Caco-2 (cell line): ENCODE measurements at regions not wholly inside any gene's neighbourhood (a gene's known extent, or its start where the extent isn't known, plus 50 kb on each side); places are given as distances from the start of the nearest gene placed in this dataset.

Experiments
- BruUV-seq: library from RNA; stranded (reverse); fragments of 400-500 nt; replicated peaks from 2 replicates; lab custom pipeline; 2021; lab: Mats Ljungman, UMichigan
- CTCF ChIA-PET: fragments of 300-600 bp; sonication (Branson Sonifier 250); formaldehyde crosslinking; loops from one replicate; lab custom pipeline; 2022; ENCODE audit warnings: antibody characterized with exemption; lab: Charles Lee
- POLR2A ChIA-PET: fragments of 300-600 bp; sonication (Branson Sonifier 250); formaldehyde crosslinking; loops from one replicate; lab custom pipeline; 2022; ENCODE audit warnings: antibody characterized with exemption; lab: Charles Lee
- DNase-seq, 2 experiments: peaks; one replicate each; pipeline versions ENCODE4 v3.0.0 to v3.0.0-alpha.2; 2020 to 2022
- H3K27me3 ChIP-seq: replicated peaks from 2 replicates; pipeline ENCODE4 v1.6.0; 2011; ENCODE audit warnings: low read length; ENCODE audit not compliant: control insufficient read depth, insufficient read depth
- H3K36me3 ChIP-seq: 2 replicates; pipeline ENCODE4 v1.5.1; 2011; ENCODE audit warnings: low read length; ENCODE audit not compliant: control insufficient read depth, insufficient read depth
- H3K4me1 ChIP-seq: fragments of 250-450 bp; sonication (Bioruptor Pico); 2 replicates; pipeline ENCODE4 v1.5.1; 2020; ENCODE audit warnings: mild to moderate bottlenecking
- H3K4me3 ChIP-seq: 2 replicates; pipeline ENCODE4 v1.5.1; 2011; ENCODE audit warnings: low read depth, mild to moderate bottlenecking, control low read depth, low read length
- H3K9me3 ChIP-seq: fragments of 250-450 bp; sonication (Bioruptor Pico); 2 replicates; pipeline ENCODE4 v1.5.1; 2020; ENCODE audit warnings: mild to moderate bottlenecking, moderate library complexity
- H3K27ac Mint-ChIP-seq: one replicate; pipeline ENCODE4 v1.8.0; 2022; ENCODE audit warnings: mixed read lengths; ENCODE audit not compliant: unreplicated experiment
- H3K27me3 Mint-ChIP-seq: one replicate; pipeline ENCODE4 v1.8.0; 2022; ENCODE audit warnings: mixed read lengths; ENCODE audit not compliant: insufficient read depth, unreplicated experiment
- H3K36me3 Mint-ChIP-seq: one replicate; pipeline ENCODE4 v1.8.0; 2022; ENCODE audit warnings: mild to moderate bottlenecking, mixed read lengths; ENCODE audit not compliant: insufficient read depth, unreplicated experiment
- H3K4me1 Mint-ChIP-seq: one replicate; pipeline ENCODE4 v1.8.0; 2022; ENCODE audit warnings: low read depth, mixed read lengths; ENCODE audit not compliant: unreplicated experiment
- H3K4me3 Mint-ChIP-seq: one replicate; pipeline ENCODE4 v1.8.0; 2022; ENCODE audit warnings: mild to moderate bottlenecking, moderate library complexity, mixed read lengths; ENCODE audit not compliant: unreplicated experiment
- H3K9me3 Mint-ChIP-seq: one replicate; pipeline ENCODE4 v1.8.0; 2022; ENCODE audit warnings: mixed read lengths; ENCODE audit not compliant: unreplicated experiment
- CTCF ChIP-seq, 2 experiments: fragments of 200-600 bp in 1 of 2; IDR thresholded peaks; 1 replicate in 1 of 2; 2 replicates in 1 of 2; pipeline versions ENCODE4 v1.5.1 to v1.8.0; 2011 to 2022; ENCODE audit warnings: antibody characterized with exemption in 1 of 2, control low read depth in 1 of 2, inconsistent platforms in 1 of 2, low read depth in 1 of 2, low read length in 1 of 2, mild to moderate bottlenecking in 1 of 2, moderate library complexity in 1 of 2; ENCODE audit not compliant: insufficient read depth in 1 of 2, severe bottlenecking in 1 of 2, unreplicated experiment in 1 of 2
- intact Hi-C: fragments of 100-400 bp; cut with micrococcal nuclease; formaldehyde crosslinking; loops from one replicate; pipeline ENCODE4 v1.10.0; 2022; ENCODE audit not compliant: unreplicated experiment

GRCh38 chr20:17850684-17851026, 117.9 kb downstream of the SNX5 start:
- ChIA-PET POLR2A (no interaction called here), CTCF (no interaction called here)
- Mint-ChIP-seq H3K36me3 (no peaks in the 10 kb centered on the region), H3K4me1 (peaks cover 48% of the 10 kb centered on the region), H3K27ac (peak overlapping the region; percentile 32), H3K27me3 (no peaks in the 10 kb centered on the region), H3K4me3 (no peak overlapping the region), H3K9me3 (no peaks in the 10 kb centered on the region)
- BruUV-seq = no TSS peak
- intact Hi-C loops = no loop called here
- H3K27me3 ChIP-seq = no peaks in the 10 kb centered on the region
- H3K9me3 ChIP-seq = 0 out of 2 replicates have a peak, but pooled peaks cover 4% of the 10 kb centered on the region
- no peak for DNase-seq
- no peak for TF ChIP-seq CTCF (IDR thresholded peaks at IDR 0.05; ENCODE audit: insufficient read depth in 1 of 2, low read depth in 1 of 2, low read length in 1 of 2, severe bottlenecking in 1 of 2, unreplicated experiment in 1 of 2)
- H3K36me3 ChIP-seq = no peaks in the 10 kb centered on the region
- no peak overlapping the region for H3K4me3 ChIP-seq
- peaks cover 32% of the 10 kb centered on the region for H3K4me1 ChIP-seq

GRCh38 chr20:17849901-17850683, 118.5 kb downstream of the SNX5 start:
- H3K36me3 ChIP-seq = no peaks in the 10 kb centered on the region
- no peak for DNase-seq
- TF ChIP-seq CTCF (IDR thresholded peaks at IDR 0.05; ENCODE audit: insufficient read depth in 1 of 2, low read depth in 1 of 2, low read length in 1 of 2, severe bottlenecking in 1 of 2, unreplicated experiment in 1 of 2) = no peak
- ChIA-PET CTCF (no interaction called here), POLR2A (no interaction called here)
- Mint-ChIP-seq H3K4me1 (peaks cover 48% of the 10 kb centered on the region), H3K9me3 (no peaks in the 10 kb centered on the region), H3K27ac (peak overlapping the region; percentile 32), H3K36me3 (no peaks in the 10 kb centered on the region), H3K27me3 (no peaks in the 10 kb centered on the region), H3K4me3 (no peak overlapping the region)
- 0 out of 2 replicates have a peak, but pooled peaks cover 4% of the 10 kb centered on the region for H3K9me3 ChIP-seq
- intact Hi-C loops = no loop called here
- H3K27me3 ChIP-seq = no peaks in the 10 kb centered on the region
- BruUV-seq = no TSS peak
- peaks cover 32% of the 10 kb centered on the region for H3K4me1 ChIP-seq
- H3K4me3 ChIP-seq = no peak overlapping the region

GRCh38 chr20:17849138-17849900, 119.3 kb downstream of the SNX5 start:
- intact Hi-C loops = no loop called here
- no peaks in the 10 kb centered on the region for H3K36me3 Mint-ChIP-seq
- peaks cover 44% of the 10 kb centered on the region for H3K4me1 Mint-ChIP-seq
- BruUV-seq = no TSS peak
- DNase-seq = no peak
- POLR2A ChIA-PET = no interaction called here
- H3K27me3 Mint-ChIP-seq = no peaks in the 10 kb centered on the region
- CTCF ChIA-PET = interaction anchor here (0.7 kb wide), 1 partner anchor 13 kb away, joined by 5 read pairs; no protein-coding TSS in a partner anchor
- Histone ChIP-seq H3K9me3 (0 out of 2 replicates have a peak, but pooled peaks cover 4% of the 10 kb centered on the region), H3K4me3 (no peak overlapping the region), H3K4me1 (peaks cover 32% of the 10 kb centered on the region), H3K27me3 (no peaks in the 10 kb centered on the region), H3K36me3 (no peaks in the 10 kb centered on the region)
- no peaks in the 10 kb centered on the region for H3K9me3 Mint-ChIP-seq
- H3K27ac Mint-ChIP-seq = peak overlapping the region; percentile 42
- no peak overlapping the region for H3K4me3 Mint-ChIP-seq
- TF ChIP-seq CTCF (IDR thresholded peaks at IDR 0.05; ENCODE audit: insufficient read depth in 1 of 2, low read depth in 1 of 2, low read length in 1 of 2, severe bottlenecking in 1 of 2, unreplicated experiment in 1 of 2) = no peak
